Vagina (tissue), 2 donors: ENCODE measurements at regions not wholly inside any gene's neighbourhood (a gene's known extent, or its start where the extent isn't known, plus 50 kb on each side); places are given as distances from the start of the nearest gene placed in this dataset.

Experiments
- POLR2A ChIP-seq, 2 donors: fragments of 450-650 bp; IDR thresholded peaks; one replicate each; pipeline ENCODE4 v1.6.1; 2017; ENCODE audit warnings: antibody characterized with exemption in 2 of 2, mild to moderate bottlenecking in 2 of 2, moderate library complexity in 2 of 2
- TF ChIP-seq, protein P1 (sequence below), 3 experiments: fragments of 450-650 bp in 2 of 3; fragments of 200-600 bp in 1 of 3; sonication (generic) in 1 of 3; IDR thresholded peaks; one replicate each; pipeline ENCODE4 v1.5.1; 2017 to 2019; ENCODE audit warnings: antibody characterized with exemption in 3 of 3, mild to moderate bottlenecking in 2 of 3, moderate library complexity in 2 of 3

- TF ChIP-seq, protein P1, sequence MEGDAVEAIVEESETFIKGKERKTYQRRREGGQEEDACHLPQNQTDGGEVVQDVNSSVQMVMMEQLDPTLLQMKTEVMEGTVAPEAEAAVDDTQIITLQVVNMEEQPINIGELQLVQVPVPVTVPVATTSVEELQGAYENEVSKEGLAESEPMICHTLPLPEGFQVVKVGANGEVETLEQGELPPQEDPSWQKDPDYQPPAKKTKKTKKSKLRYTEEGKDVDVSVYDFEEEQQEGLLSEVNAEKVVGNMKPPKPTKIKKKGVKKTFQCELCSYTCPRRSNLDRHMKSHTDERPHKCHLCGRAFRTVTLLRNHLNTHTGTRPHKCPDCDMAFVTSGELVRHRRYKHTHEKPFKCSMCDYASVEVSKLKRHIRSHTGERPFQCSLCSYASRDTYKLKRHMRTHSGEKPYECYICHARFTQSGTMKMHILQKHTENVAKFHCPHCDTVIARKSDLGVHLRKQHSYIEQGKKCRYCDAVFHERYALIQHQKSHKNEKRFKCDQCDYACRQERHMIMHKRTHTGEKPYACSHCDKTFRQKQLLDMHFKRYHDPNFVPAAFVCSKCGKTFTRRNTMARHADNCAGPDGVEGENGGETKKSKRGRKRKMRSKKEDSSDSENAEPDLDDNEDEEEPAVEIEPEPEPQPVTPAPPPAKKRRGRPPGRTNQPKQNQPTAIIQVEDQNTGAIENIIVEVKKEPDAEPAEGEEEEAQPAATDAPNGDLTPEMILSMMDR (IDR thresholded peaks at IDR 0.05) = no peak
- TF ChIP-seq POLR2A (IDR thresholded peaks at IDR 0.05) = no peak
These were observed 68.6 kb upstream of the BZW1 start for GRCh38 chr2:200743042-200743676.
